Stimulated activated CD4-positive, alpha-beta T cell treated with anti-CD3 and anti-CD28 coated beads, Interleukin-15, amount 100 ng/mL, for 24 hours (primary cell): ENCODE measurements at regions not wholly inside any gene's neighbourhood (a gene's known extent, or its start where the extent isn't known, plus 50 kb on each side); places are given as distances from the start of the nearest gene placed in this dataset.

Source experiments
- DNase-seq: peaks from one replicate; pipeline ENCODE4 v3.0.0-alpha.2; 2020

GRCh38 chrX:69263251-69263820, 98.1 kb upstream of the PJA1 start:
- no peak for DNase-seq

DNA sequence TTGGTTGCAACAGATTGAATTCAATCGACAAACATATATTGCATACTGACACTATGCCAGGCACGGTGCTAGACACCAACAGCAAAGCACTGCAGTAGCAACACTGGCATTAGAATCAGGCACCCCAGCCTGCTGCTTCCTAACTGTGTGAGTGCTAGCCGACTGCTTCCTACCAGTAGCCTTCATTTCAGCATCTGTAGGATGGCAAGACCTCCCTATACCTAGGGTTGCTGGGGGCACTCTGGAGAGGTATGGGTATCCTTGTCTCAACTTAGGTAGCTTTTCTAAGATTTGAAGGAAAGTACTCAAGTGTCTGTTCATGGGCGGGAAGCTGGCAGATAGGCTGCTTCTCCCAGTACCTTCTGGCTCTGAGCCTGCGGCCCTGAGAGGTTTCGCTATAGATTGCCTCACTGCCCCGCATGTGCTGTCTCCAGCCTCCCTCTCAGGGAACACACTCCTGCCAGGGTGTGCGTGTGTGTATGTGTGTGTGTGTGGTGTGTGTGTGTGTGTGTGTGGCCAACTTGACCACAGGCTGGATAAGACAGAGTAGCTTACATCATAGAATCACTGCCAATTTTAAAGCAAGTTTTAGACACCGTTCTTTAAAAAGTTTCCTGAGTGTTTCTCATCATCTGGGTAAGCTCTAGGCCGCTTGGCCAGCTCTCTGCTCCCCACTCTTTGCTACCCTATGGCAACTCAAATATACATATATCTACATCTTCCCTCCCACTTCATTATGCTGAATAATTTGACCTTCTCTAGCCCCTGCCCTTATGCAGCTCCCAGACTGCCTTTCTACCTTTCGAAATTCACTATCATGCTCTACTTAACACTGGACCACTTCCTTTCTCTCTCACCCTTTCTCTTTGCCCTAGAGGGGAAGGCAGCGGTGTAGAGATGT, 97.0 kb upstream of the PJA1 start:
- DNase-seq, result no peak

DNA sequence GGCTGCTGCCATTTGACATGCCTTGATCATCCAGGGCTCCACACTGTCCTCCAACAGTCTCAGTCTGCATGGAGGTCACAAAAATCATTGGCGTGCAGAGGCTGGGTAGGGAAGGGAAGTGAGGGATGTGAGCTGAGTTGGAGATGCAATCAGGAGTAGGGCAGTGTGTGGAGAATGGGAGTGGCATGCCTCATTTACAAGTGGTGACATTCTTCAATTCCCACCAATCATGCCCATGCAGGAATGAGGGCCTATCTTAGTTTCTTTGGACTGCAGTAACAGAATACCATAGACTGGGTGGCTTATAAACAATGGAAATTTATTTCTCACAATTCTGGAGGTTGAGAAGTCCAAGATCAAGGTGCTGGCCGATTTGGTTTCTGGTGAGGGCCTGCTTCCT, 94.9 kb upstream of the PJA1 start:
- no peak for DNase-seq

- DNase-seq, result no peak
These were observed 93.6 kb upstream of the PJA1 start for GRCh38 chrX:69258893-69259292.

- DNase-seq, result no peak
These were observed 92.4 kb upstream of the PJA1 start for GRCh38 chrX:69257499-69258127.

DNA sequence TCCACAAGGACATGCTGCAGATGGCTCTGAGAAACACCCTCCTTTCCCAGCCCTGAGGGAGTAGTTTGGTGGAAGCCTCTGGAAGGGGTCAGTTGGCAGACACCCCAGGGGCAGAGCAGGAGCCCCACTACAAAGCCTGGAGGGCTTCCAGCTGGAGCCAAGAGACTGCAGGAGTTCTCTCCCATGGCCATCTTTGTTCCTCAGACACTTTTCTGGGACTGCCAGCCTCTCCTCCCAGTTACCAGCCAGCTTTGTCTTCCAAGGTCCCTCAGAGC, 91.0 kb upstream of the PJA1 start:
- DNase-seq, result no peak

DNA sequence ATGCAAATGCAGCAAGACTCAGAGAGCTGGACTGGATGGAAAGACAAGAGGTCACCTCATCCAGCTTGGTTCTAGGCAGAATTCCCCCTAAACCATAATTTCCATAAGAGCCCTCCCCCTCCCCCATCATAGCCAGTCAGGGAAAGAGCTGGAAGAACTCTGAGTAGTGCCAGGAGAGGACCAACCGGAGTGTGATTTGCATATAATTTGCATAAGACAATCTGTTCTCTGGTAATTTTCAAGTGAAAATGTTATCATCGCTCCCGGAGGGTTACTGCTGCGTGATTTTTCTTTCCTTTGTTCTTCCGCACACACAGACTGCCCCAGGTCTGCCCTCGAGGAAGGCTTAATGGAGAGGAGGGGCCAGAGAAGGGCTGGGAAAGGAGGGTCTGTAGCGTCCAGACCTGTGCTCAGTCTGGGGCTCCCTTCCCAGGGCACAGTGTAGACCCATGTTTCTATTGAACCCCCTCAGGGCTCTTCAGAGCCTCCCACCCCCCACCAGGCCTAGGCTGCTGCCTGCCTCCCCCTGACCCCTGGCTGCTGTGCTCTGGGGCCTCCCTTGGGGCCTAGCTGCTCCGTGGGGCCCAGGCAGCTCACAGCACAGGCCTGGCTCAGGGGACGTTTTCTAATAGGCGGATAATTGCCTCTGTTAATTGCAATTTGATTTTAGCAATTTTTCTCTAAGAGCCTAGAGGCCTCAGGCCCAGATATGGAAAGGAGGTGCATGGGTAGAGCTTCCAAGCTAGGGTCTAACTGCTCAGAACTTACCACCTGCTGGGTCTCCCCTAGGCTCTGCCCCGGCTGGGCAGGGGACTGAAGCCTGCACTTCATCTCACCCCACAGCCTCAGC, 90.4 kb upstream of the PJA1 start:
- no peak for DNase-seq

GRCh38 chrX:69253821-69254220, 88.6 kb upstream of the PJA1 start:
- no peak for DNase-seq

DNA sequence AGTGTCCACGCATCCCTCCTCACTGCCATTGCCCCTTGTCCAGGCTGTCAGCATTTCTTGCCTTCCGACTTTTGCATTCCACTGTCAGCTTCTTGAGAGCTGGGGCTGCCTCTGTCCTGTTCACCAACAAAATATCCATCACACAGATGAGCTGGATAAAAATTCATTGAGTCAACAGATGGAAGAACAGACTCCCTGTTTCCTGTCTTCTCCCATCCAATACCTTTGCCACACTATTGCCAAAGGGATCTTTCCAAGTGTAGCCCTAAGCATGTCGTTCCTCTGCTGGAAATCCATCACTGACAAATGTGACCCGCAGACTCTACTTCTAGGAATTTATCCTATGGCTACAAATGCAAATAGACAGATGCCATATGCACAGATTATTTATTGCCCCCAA, 78.0 kb upstream of the PJA1 start:
- no peak for DNase-seq

DNA sequence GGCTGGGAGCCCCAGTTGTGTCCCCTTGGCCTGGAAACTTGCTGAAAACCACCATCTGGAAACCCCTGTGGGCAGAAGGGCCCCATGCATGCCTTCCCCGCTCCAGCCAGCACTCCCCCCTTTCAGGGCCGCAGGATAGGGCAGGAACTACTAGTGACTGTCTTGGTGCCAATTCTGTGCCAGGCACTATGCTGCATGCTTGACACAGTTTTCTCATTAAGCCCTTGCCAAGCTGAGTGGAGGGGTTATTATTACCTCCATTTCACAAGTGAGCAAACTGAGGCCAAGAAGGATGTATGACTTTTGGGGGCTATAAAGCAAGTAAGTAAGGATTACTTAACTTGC, 73.6 kb upstream of the PJA1 start:
- DNase-seq, result no peak

- no peak for DNase-seq
These were observed 73.0 kb upstream of the PJA1 start for GRCh38 chrX:69238114-69238886.

DNA sequence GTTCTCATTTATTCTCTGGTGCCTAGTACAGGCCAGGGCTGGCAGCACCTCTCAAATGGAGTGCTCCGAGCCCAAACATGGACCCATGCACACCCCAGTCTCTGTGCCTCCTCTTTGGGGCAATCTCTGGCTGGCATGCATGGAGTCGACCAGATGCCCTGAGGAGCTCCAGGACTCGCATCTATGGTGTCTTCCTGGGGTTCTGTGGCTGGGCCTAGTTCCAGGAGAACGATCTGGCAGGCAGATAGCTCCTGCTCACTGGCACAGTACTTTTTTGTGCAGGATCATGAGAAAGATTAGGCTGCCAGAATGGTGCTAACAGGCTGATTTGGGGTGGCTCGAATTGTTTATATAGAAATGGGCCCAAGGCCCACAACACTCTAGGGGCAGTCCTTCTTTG, 72.0 kb upstream of the PJA1 start:
- DNase-seq, result no peak

DNA sequence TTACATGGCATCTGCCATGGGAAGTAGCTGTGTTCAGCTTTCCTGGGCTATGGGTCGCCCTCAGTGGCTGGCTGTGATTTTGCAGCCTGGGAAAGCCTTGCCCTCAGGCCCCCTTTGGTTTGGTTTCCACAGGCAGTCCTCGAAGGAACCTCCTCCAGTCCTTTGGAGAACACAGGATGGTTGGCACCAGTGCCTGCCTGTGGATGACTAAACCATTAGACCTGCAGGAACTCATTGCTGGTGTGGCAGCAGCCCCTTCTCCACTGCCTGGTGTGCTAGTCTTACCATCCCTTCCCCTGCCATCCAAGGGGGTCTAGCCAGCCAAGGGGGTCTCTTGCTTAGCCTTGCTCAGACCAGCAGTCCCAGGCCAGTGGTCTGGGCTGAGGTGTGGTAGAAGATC, 71.4 kb upstream of the PJA1 start:
- no peak for DNase-seq

DNA sequence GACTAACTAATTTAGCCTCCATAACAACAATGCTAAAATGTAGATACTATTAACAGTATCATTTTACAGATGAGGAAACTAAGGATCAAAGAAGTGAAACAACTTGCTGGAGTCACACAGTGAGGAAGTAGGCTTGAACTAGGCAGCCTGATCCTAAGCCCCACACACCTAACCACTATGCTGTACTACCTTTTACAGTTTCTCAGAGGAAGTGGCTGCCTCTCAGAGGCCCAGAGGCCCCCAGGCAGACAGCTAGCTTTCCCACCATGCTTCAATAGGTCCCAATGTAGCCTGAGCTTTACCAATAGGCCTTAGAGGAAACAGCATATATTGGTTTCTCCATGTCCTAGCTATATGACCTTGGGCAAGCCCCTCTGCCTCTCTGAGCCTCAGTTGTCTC, 69.4 kb upstream of the PJA1 start:
- DNase-seq, result no peak

- DNase-seq, result no peak
These were observed 67.7 kb upstream of the PJA1 start for GRCh38 chrX:69232945-69233344.

DNA sequence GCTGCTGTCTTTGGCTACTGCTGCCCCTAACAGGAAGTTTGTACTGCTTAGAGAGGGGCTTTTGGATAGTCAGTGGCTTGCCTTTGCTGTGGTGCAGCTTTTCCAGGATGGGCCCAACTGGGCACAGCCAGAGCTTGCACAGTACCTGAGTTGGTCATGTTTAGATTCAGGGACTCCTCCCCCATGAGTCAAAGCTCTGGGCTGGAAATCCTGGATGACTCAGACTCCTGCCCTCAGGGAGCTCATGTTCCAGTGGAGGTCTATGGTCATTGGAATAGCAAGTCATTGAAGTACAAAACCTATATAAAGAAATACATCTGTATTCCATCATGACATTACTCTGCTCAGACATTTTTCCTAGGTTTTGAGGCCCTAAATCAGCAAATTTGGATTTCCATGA, 66.7 kb upstream of the PJA1 start:
- no peak for DNase-seq

DNA sequence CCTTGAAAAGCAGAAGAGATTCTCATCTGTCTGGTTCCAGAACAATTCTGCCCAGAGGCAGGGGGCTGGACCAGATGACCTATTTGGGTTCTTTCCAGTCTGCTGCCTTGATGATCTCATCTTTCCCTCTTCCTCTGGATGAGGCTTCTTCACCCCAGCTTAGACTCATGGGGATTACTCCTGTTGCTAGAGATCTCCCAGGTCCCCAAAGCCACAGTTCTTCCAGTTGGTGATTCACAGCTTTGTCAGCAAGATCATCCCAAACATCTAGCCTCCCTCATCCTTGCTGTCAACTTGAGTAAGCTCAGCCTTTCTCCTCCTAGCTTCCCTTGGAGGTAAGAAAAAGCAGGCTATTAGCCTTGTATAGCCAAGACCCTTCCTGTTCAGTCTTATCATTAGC, 64.2 kb upstream of the PJA1 start:
- no peak for DNase-seq

DNA sequence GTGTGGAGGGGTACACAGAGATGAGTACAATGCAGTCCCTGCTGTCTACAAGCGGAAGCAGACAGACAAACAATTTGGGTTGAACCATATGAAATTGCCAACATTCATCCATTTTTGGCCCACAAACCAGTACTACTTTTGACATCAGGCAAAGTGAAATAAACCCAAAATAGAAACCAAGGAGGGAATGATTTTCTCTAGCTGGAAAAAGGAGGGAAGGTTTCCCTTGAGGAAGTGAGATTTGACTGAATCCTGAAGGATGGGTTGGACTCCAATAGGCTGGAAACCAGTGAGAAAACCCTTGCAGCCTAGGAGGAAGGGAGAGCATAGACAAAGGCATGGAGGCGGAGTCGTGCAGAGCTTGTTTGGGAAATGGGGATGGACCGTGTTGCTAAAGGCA, 63.5 kb upstream of the PJA1 start:
- no peak for DNase-seq

DNA sequence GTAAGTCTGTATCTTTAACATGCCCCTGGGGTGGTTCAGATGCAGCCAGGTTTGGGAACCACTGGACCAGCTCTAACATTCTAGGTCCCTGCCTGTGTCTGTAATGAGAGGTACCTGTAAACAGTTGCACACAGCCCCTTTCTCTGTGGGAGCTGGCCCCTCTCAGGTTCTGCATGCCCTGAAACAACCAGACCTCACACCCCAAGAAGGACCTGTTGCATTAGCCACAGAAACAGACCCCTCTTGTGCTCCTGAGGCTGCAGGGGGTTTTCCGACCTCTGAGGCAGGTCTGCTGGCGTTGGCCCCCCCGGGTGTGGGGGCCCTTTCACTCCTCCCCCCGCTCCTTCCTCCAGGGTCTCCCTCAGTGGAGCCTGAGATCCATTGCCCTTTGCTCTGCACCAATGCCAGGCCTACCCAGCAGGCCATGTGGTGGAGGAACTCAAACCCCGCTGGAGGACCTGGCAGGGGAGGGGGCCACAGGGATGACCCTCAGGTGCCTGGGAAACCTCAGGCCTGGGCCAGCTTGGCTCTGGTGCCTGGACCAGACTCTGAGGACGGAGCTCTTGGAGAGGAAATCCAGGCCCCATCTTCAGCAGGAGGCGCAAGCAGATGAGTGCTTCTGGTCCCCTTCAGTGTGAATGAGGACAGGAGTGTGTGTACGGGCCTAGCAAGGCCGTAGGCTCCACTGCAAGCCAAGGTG, 61.4 kb upstream of the PJA1 start:
- no peak for DNase-seq

DNA sequence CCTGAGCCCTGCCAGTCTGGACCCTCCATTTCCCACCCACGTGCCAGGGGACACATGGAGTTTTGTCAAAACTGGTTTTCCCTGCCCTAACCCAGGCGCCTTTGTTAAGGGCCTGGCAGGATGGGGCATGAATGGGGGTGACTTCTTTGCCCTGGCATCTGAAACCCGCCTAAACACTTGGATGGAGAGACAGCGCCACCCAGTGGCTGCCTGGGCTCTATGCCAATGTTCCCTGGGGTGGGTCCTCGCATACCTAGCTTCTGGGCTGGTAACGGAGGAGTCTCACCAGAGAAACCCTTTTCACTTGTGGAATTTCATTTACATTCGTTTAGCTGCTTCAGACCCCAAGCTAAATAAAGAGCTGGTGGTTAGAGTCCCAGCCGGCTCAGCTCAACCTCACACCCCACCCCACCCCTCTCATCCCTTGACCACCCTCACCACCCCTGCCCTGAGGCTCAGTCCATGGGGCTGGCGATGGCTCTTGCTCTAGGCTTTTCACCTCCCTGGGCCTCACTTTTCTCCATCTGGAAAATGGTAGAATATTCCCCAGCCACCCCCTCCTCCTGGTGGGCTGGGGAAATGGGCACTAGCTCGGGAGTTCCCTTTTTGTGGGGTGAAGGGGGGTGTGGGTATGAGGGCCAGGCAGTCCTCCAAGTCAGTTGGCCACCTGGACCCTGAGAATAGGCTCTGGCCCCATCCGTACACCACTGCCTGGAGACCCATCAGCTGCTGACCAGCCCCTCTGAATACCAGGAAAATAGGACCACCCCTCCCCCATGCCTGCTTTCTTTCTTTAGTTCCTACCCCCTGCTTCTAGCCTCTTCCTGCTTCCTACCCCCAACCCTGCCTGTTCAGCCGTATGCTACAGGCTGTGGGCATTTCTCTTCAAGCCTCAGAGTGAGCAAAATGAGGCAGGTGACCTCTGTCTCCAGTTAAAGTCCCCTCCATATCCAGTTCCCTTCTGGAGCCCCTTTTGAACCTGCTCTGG, 57.1 kb upstream of the PJA1 start:
- DNase-seq, result peak; percentile 79
